B cell (primary cell): ENCODE measurements at regions not wholly inside any gene's neighbourhood (a gene's known extent, or its start where the extent isn't known, plus 50 kb on each side); places are given as distances from the start of the nearest gene placed in this dataset.
"Not testable (repeated sequence)": the region's sequence is repeated elsewhere in the genome, so short reads cannot be mapped to it uniquely, and the experiment has no call there.

Source experiments
- ATAC-seq: fragments of 200-7000 bp; cut with Tn5 transposase; one replicate; pipeline ENCODE4 v1.10.0; 2021; ENCODE audit warnings: low read depth, mild to moderate bottlenecking, moderate number of reproducible peaks, moderate library complexity
- CTCF ChIA-PET: fragments of 350-600 bp; sonication (Branson Sonifier 250); formaldehyde crosslinking; loops from one replicate; lab custom pipeline; 2021; ENCODE audit warnings: antibody characterized with exemption, inconsistent platforms; lab: Charles Lee
- POLR2A ChIA-PET: fragments of 350-600 bp; sonication (Branson Sonifier 250); formaldehyde crosslinking; loops from one replicate; lab custom pipeline; 2021; ENCODE audit warnings: antibody characterized with exemption; lab: Charles Lee
- DNase-seq: peaks from one replicate; pipeline ENCODE4 v3.0.0; 2013
- H2AFZ ChIP-seq: 2 replicates; pipeline ENCODE4 v1.6.1; 2012; ENCODE audit warnings: mild to moderate bottlenecking, low read depth, low read length; ENCODE audit not compliant: insufficient read depth, poor library complexity, severe bottlenecking
- H3K27ac ChIP-seq, 2 donors: 1 replicate in 1 of 2; 2 replicates in 1 of 2; pipeline ENCODE4 v1.5.1; 2012 to 2013; ENCODE audit warnings: low read length in 2 of 2, mild to moderate bottlenecking in 2 of 2, moderate library complexity in 1 of 2
- H3K27me3 ChIP-seq, 4 experiments: fragments of 200-600 bp in 1 of 4; sonication (generic) in 1 of 4; replicated peaks in 1 of 4; 1 replicate in 2 of 4; 2 replicates in 2 of 4; pipeline versions ENCODE4 v1.6.1 to v1.7.0; 2013 to 2016; ENCODE audit warnings: low read length in 3 of 4, mild to moderate bottlenecking in 2 of 4, mixed read lengths in 1 of 4, moderate library complexity in 1 of 4; ENCODE audit not compliant: insufficient read depth in 4 of 4, control insufficient read depth in 3 of 4; ENCODE audit errors: control extremely low read depth in 1 of 4
- H3K36me3 ChIP-seq, 2 experiments: replicated peaks in 1 of 2; 1 replicate in 1 of 2; 2 replicates in 1 of 2; pipeline versions ENCODE4 v1.6.1 to v1.7.1; 2013; ENCODE audit warnings: low read length in 1 of 2; ENCODE audit not compliant: insufficient read depth in 2 of 2, control insufficient read depth in 1 of 2; ENCODE audit errors: control extremely low read depth in 1 of 2, extremely low read depth in 1 of 2
- H3K4me1 ChIP-seq, 2 donors: fragments of 200-600 bp in 1 of 2; sonication (generic) in 1 of 2; 1 replicate in 1 of 2; 2 replicates in 1 of 2; pipeline versions ENCODE4 v1.5.1 to v1.6.1; 2013 to 2017; ENCODE audit warnings: low read length in 2 of 2; ENCODE audit not compliant: control insufficient read depth in 2 of 2, insufficient read depth in 2 of 2
- H3K4me2 ChIP-seq: replicated peaks from 2 replicates; pipeline ENCODE3; 2012; ENCODE audit warnings: mild to moderate bottlenecking, low read depth, low read length; ENCODE audit not compliant: poor library complexity, severe bottlenecking
- H3K4me3 ChIP-seq, 5 experiments: fragments of 200-600 bp in 1 of 5; sonication (generic) in 1 of 5; 1 replicate in 3 of 5; 2 replicates in 2 of 5; pipeline versions ENCODE4 v1.5.1 to v1.7.0; 2011 to 2016; ENCODE audit warnings: low read length in 4 of 5, mild to moderate bottlenecking in 4 of 5, low read depth in 2 of 5, control low read depth in 1 of 5, moderate library complexity in 1 of 5; ENCODE audit not compliant: insufficient read depth in 1 of 5; ENCODE audit errors: control extremely low read depth in 1 of 5, extremely low read depth in 1 of 5
- H3K79me2 ChIP-seq: fragments of 200-600 bp; sonication (generic); one replicate; pipeline ENCODE4 v1.6.0; 2016; ENCODE audit warnings: low read length; ENCODE audit not compliant: control insufficient read depth, insufficient read depth
- H3K9ac ChIP-seq: fragments of 200-600 bp; sonication (generic); 2 replicates; pipeline ENCODE4 v1.6.1; 2017; ENCODE audit warnings: mild to moderate bottlenecking, low read length, moderate library complexity
- H3K9me3 ChIP-seq, 3 donors: one replicate each; pipeline versions ENCODE4 v1.6.1 to v1.7.1; 2013; ENCODE audit warnings: low read length in 2 of 3; ENCODE audit not compliant: control insufficient read depth in 2 of 3, insufficient read depth in 1 of 3; ENCODE audit errors: control extremely low read depth in 1 of 3
- H4K20me1 ChIP-seq: 2 replicates; pipeline ENCODE4 v1.6.0; 2012; ENCODE audit warnings: mild to moderate bottlenecking, low read length; ENCODE audit not compliant: insufficient read depth, control insufficient read depth, poor library complexity, severe bottlenecking
- H3K27ac Mint-ChIP-seq: one replicate; pipeline ENCODE4 v1.8.0; 2021; ENCODE audit warnings: mixed read lengths
- H3K27me3 Mint-ChIP-seq: one replicate; pipeline ENCODE4 v1.8.0; 2021; ENCODE audit warnings: mixed read lengths
- H3K4me1 Mint-ChIP-seq: one replicate; pipeline ENCODE4 v1.8.0; 2021; ENCODE audit warnings: mixed read lengths
- H3K4me3 Mint-ChIP-seq: one replicate; pipeline ENCODE4 v1.8.0; 2021; ENCODE audit warnings: mixed read lengths
- H3K9me3 Mint-ChIP-seq: one replicate; pipeline ENCODE4 v1.8.0; 2022; ENCODE audit warnings: mixed read lengths; ENCODE audit not compliant: insufficient read depth
- CTCF ChIP-seq: fragments of 200-600 bp; IDR thresholded peaks from one replicate; pipeline ENCODE4 v1.8.0; 2022; ENCODE audit warnings: antibody characterized with exemption, mild to moderate bottlenecking
- EZH2 ChIP-seq: IDR thresholded peaks from 2 replicates; pipeline ENCODE4 v1.6.1; 2012; ENCODE audit warnings: borderline replicate concordance, low read depth, mild to moderate bottlenecking, moderate library complexity, low read length; ENCODE audit not compliant: insufficient read depth, poor library complexity, severe bottlenecking
- WGBS: methylation state at CpG from one replicate; pipeline ENCODE4 v1.1.5; 2013; ENCODE audit warnings: missing lambda C conversion rate; ENCODE audit not compliant: insufficient coverage; 5-methylcytosine and 5-hydroxymethylcytosine counted together
- intact Hi-C: fragments of 100-400 bp; cut with micrococcal nuclease; formaldehyde crosslinking; loops from one replicate; pipeline ENCODE4 v1.10.0; 2022

GRCh38 chr7:76142861-76143260, 58.8 kb upstream of the SRRM3 start:
- CTCF ChIA-PET, result no interaction called here
- no CpG with 5 or more reads among the region's 5 CpGs for WGBS

GRCh38 chr7:76144664-76145270, 56.9 kb upstream of the SRRM3 start:
- H3K27ac Mint-ChIP-seq, result not testable (repeated sequence)

More at GRCh38 chr7:76142861-76143260, 58.8 kb upstream of the SRRM3 start:
- Mint-ChIP-seq H3K4me3 (no peak overlapping the region), H3K27ac (no peak overlapping the region), H3K4me1 (no peaks in the 10 kb centered on the region), H3K9me3 (no peaks in the 10 kb centered on the region), H3K27me3 (peaks cover 9% of the 10 kb centered on the region)
- no peak for DNase-seq
- H3K79me2 ChIP-seq, result no peaks in the 10 kb centered on the region
- TF ChIP-seq EZH2 (no peak), CTCF (no peak)
- H3K27ac ChIP-seq, result no peak overlapping the region
- intact Hi-C loops, result no loop called here
- H3K36me3 ChIP-seq, result no peaks in the 10 kb centered on the region
- no peak for ATAC-seq
- POLR2A ChIA-PET, result interaction anchor here (0.6 kb wide), 1 partner anchor 161 kb away, joined by 9 read pairs; no protein-coding TSS in a partner anchor
- H3K9me3 ChIP-seq, result no peaks in the 10 kb centered on the region
- H3K9ac ChIP-seq, result no peak overlapping the region
- no peak overlapping the region for H3K4me3 ChIP-seq
- no peaks in the 10 kb centered on the region for H4K20me1 ChIP-seq
- H3K27me3 ChIP-seq, result no peaks in the 10 kb centered on the region
- no peaks in the 10 kb centered on the region for H3K4me1 ChIP-seq
- no peak overlapping the region for H3K4me2 ChIP-seq
- H2AFZ ChIP-seq, result no peak overlapping the region

More at GRCh38 chr7:76144664-76145270, 56.9 kb upstream of the SRRM3 start:
- H3K27me3 ChIP-seq, H3K4me1 Mint-ChIP-seq, H3K27ac ChIP-seq, H4K20me1 ChIP-seq, H3K4me1 ChIP-seq, H3K4me3 ChIP-seq, ATAC-seq, H3K9ac ChIP-seq, H3K4me3 Mint-ChIP-seq, H3K36me3 ChIP-seq, POLR2A ChIA-PET, DNase-seq, H3K9me3 ChIP-seq, H3K79me2 ChIP-seq, H2AFZ ChIP-seq, H3K9me3 Mint-ChIP-seq, CTCF ChIA-PET, H3K4me2 ChIP-seq, H3K27me3 Mint-ChIP-seq, intact Hi-C loops: not testable (repeated sequence)
- WGBS, result 88% methylated on average over 2 of the region's 5 CpGs
